ENCODE measurements at regions not wholly inside any gene's neighbourhood (a gene's known extent, or its start where the extent isn't known, plus 50 kb on each side); places are given as distances from the start of the nearest gene placed in this dataset.

DNA sequence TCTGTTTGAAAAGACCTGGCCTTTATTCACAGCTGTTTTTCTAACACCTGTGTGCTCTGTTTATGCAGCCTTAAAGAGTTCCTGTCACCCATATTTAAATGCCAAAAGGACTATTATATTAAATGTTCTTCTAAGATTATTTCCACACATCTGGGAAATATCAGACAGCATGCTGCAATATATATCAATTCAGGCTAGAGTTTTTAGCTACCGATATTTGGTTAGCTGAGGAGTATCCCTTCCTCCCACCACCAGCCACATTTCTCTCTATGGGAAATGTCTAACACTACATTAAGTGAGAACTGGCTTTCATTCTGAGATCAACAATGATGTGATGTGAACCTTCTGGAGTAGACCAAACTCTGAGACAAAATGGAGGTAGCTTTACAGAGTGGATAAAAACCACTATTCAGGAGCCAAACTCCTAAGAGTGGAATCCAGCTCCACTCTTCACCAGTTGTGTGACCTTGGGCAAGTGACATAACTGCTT, 509.2 kb downstream of the ZNF608 start:
- TF ChIP-seq, protein P1, sequence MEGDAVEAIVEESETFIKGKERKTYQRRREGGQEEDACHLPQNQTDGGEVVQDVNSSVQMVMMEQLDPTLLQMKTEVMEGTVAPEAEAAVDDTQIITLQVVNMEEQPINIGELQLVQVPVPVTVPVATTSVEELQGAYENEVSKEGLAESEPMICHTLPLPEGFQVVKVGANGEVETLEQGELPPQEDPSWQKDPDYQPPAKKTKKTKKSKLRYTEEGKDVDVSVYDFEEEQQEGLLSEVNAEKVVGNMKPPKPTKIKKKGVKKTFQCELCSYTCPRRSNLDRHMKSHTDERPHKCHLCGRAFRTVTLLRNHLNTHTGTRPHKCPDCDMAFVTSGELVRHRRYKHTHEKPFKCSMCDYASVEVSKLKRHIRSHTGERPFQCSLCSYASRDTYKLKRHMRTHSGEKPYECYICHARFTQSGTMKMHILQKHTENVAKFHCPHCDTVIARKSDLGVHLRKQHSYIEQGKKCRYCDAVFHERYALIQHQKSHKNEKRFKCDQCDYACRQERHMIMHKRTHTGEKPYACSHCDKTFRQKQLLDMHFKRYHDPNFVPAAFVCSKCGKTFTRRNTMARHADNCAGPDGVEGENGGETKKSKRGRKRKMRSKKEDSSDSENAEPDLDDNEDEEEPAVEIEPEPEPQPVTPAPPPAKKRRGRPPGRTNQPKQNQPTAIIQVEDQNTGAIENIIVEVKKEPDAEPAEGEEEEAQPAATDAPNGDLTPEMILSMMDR (IDR thresholded peaks at IDR 0.05; ENCODE audit: extremely low read depth in 1 of 2, insufficient read depth in 1 of 2, low read depth in 1 of 2, low read length in 2 of 2) = no peak
- no peak for TF ChIP-seq POLR2A (IDR thresholded peaks at IDR 0.05; ENCODE audit: low read depth, low read length)
- no peak for TF ChIP-seq POLR2AphosphoS5 (IDR thresholded peaks at IDR 0.05; ENCODE audit: insufficient read depth, low read depth, low read length)
- no peak for TF ChIP-seq EZH2 (IDR thresholded peaks at IDR 0.05; ENCODE audit: borderline replicate concordance, low read depth, low read length, severe bottlenecking)
- TF ChIP-seq JUN (IDR thresholded peaks at IDR 0.05; ENCODE audit: borderline replicate concordance, insufficient read depth, insufficient read length, low read depth) = no peak
- TF ChIP-seq, protein P2, sequence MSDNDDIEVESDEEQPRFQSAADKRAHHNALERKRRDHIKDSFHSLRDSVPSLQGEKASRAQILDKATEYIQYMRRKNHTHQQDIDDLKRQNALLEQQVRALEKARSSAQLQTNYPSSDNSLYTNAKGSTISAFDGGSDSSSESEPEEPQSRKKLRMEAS (IDR thresholded peaks at IDR 0.05; ENCODE audit: insufficient read depth, insufficient read length) = no peak
- TF ChIP-seq MYC (IDR thresholded peaks at IDR 0.05; ENCODE audit: low read depth, low read length) = no peak

Measured in endothelial cell of umbilical vein (primary cell).